ENCODE measurements at regions not wholly inside any gene's neighbourhood (a gene's known extent, or its start where the extent isn't known, plus 50 kb on each side); places are given as distances from the start of the nearest gene placed in this dataset.

- TF ChIP-seq CTCF (IDR thresholded peaks at IDR 0.05) = no peak
- TF ChIP-seq POLR2A (IDR thresholded peaks at IDR 0.05) = no peak
Measured at GRCh38 chr3:82053236-82053635, 291.8 kb upstream of the GBE1 start.

All from heart left ventricle (tissue), 13 donors.